Ureter (tissue), 1 donor: ENCODE measurements at regions not wholly inside any gene's neighbourhood (a gene's known extent, or its start where the extent isn't known, plus 50 kb on each side); places are given as distances from the start of the nearest gene placed in this dataset.
A peak's percentile ranks its signal among the peaks of the same experiment; 100 is the strongest.

Source experiments
- DNase-seq: peaks from one replicate; pipeline ENCODE4 v3.0.0-alpha.2; 2020; ENCODE audit warnings: low spot score
- donor health status: DM: yes; HTN: yes; CAD: no.

- peak; percentile 37 for DNase-seq
These were observed 274.5 kb downstream of the GADD45G start for GRCh38 chr9:89879276-89879675.

DNA sequence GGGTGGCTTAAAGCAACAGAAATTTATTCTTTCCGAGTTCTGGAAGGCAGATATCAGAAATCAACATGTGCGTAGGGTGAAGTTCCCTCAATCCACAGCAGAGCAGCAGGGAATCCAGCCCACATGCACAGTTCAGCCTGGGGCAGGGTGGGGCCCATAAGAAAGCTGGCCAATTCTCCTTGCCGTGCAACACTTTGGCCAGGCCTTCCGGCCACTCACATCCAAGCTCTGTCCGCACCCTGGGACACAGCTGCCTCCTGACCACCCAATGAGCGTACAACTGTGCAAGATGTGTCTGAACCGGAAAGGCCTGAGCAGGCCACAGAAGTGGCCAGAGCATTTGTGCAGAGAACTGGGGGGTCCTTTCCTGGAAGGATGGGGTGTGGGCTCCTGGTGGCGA is 274.9 kb downstream of the GADD45G start:
- peak; percentile 56 for DNase-seq

- DNase-seq, result peak; percentile 37
These were observed 275.3 kb downstream of the GADD45G start for GRCh38 chr9:89880161-89880560.

GRCh38 chr9:89880721-89881120 is 275.9 kb downstream of the GADD45G start:
- no peak for DNase-seq

DNA sequence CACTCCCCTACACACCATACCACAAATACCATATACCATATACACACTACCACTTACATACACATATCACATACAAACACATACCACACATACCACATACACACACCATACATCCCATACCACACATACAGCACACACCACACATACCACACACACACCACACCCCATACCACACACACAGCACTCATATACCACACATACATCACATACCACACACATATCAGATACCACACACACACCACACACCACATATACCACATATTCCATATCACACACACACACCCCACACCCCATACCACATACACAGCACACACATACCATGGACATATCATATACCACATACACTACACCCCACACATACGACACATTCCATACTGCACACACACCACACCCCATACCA is 276.6 kb downstream of the GADD45G start:
- DNase-seq, result no peak

GRCh38 chr9:89882930-89883361 is 278.1 kb downstream of the GADD45G start:
- no peak for DNase-seq

DNA sequence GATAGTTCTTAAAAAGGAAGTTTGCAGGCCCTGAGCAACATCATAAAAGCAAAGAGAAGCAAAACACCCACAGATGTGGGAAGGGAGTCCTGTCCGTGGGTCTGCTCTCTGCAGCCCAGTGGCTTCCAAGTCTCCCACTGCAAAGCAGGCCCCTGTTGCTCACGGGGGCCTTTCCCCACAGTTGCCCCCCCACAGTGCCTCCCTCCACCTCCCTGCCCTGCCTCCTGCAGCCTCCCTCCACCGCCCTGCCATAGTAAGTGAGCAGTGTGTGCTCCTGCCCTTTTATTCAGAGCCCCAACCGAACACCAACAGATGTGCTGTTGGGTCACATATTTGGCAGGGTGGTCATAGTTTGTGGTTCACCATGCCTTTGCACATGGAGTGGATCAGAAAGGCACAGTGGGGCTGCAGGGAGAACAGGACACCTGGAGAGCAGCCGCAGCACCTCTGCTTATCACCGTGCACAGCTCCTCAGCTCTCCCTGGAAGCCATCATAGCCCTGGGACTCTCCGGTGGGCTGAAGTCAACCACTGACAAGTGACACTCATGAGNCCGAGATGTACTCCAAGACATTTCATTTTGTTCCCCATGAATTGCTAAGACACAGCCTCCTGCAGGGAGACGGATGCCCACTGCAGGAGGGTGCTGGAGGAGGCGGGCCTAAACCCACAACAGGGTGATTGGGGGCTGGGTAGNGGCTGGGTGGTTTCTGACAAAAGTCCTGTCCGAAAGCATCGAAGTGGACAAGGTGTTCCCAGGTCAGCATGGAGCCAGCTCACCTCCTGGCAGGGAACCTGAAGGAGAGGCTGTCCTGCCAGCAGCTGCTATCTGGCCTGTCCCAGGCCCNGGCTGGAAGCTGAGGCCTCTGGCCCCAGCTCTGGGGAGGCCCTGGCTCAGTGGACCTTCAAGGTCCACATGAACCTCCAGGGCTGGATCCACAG is 278.9 kb downstream of the GADD45G start:
- DNase-seq, result peak; percentile 36

DNA sequence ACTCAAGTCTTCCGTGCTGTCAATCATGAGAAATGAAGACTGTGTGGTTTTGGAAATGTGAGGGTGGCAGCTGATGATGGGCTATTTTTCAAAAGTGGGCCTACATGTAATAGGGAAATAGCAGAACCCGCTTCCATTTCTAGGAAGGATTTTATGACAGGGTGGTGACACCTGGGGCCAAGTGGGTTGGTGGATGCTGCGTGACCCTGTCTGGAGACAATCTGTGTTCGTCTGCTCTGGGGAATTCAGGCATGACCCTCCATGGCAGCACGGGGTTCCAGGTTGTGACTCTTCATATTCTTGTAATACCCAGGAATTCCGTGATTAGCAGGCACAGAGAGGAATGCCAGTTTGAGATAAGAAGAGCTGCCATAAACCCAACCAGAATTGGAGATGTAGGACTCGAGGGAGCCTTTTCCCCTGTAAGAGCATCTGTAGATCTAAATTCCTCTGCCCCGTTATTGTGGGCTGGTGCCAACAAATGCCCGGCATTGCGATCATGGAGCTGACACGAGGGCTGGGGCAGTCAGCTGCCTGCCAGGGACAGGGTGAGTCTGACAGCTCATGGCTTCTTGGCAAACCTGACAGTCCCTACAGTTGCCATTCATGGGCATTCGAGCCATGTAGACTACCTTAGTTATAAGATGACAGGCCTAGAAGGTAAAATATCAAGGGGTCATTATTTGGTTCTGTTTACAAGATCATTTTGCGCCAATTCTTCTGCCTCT is 279.7 kb downstream of the GADD45G start:
- peak; percentile 29 for DNase-seq

GRCh38 chr9:89885156-89885555 is 280.3 kb downstream of the GADD45G start:
- DNase-seq, result peak; percentile 23

DNA sequence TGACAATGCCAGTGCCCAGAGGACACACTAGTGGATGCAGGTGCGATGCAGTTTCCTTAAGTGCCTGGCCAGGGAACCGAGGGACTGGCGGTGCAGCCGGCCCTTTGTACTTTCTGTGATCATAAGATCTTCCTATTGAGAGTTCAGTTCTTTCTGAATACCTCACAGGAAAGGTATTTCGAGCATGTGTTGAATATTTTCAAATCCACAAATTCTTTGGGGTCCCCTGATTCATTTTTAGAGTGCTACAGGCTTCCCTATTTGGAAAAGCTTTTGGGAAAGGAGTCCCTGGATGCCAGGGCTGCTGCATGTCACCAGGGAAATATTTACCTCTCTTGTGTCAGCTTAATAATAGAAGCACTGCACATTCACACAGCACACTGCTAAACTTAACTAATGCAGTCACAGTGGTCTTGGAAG is 281.5 kb downstream of the GADD45G start:
- no peak for DNase-seq

- DNase-seq, result peak; percentile 19
These were observed 282.5 kb downstream of the GADD45G start for GRCh38 chr9:89887286-89887685.

GRCh38 chr9:89888233-89888632 is 283.4 kb downstream of the GADD45G start:
- peak; percentile 25 for DNase-seq

GRCh38 chr9:89888677-89889076 is 283.9 kb downstream of the GADD45G start:
- DNase-seq, result peak; percentile 27

GRCh38 chr9:89889865-89890264 is 285.1 kb downstream of the GADD45G start:
- DNase-seq, result no peak

- no peak for DNase-seq
These were observed 285.6 kb downstream of the GADD45G start for GRCh38 chr9:89890326-89890980.

- DNase-seq, result peak; percentile 32
These were observed 286.4 kb downstream of the GADD45G start for GRCh38 chr9:89891221-89891590.

DNA sequence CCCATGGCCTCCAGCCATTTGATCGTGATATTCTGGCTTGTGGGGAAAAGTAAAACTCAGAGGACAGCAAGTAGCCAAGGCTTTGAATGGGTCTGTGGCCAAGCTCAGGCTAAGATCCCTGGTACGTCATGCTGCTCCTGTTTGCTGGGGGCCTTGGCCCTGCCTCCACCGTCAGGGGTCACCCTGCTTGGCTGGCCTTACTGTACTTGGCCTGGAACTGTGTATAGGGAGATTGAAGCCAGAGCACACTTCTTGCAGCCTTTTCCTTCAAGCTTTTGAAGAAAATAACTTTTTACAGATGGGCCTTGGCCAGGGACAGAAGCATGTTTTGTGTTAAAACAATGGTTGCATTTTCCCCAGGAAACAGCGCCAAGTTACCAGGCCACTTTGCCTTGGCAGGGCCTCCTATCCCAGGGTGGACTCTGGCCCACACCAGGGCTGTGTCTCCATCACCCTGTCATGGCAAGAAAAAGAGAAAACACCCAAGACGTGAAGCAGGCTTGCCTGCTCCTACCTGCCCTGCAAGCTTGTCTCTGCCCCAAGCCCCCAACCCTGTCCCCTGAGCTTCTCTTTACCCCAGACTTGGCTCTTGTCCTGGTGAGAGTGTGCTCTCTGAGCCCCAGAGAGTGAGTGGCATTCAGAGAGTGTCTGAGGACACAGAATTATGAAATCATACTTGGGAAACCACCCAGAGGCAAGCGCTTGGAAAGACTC is 286.9 kb downstream of the GADD45G start:
- peak; percentile 42 for DNase-seq

- no peak for DNase-seq
These were observed 288.1 kb downstream of the GADD45G start for GRCh38 chr9:89892920-89893319.

DNA sequence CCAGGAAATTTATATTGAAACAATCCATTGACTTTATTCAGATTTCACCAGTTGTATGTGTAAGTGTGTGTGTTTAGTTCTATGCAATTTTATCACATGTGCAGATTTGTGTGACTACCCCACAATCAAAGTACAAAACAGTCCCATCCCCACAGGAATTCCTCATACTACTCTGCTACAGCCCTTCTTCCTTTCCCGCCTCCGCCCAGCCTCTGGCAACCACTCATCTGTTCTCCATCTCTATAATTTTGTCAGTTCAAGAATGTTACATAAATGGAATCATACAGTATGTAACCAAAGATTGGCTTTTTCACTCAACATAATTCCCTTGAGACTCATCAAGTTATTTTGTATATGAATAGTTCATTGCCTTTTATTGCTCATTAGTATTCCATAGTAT is 289.1 kb downstream of the GADD45G start:
- no peak for DNase-seq

- DNase-seq, result no peak
These were observed 292.1 kb downstream of the GADD45G start for GRCh38 chr9:89896806-89897340.

DNA sequence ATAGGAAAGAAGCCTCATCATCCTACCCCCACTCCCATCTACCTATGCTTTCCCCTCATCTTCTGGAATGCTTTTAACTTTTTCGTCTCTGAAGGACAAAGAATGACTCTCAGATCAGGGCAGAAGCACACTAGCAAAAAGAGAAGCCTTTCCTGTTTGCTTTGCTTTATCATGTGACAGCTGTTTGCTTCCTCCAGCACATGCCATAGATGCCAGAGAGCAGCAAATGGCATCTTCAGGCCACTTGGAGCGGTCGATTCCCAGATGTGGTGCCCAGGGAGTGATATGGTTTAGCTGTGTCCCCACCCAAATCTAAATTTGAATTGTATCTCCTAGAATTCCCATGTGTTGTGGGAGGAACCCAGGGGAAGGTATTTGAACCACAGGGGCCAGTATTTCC is 294.8 kb downstream of the GADD45G start:
- DNase-seq, result no peak
